ENCODE measurements at regions not wholly inside any gene's neighbourhood (a gene's known extent, or its start where the extent isn't known, plus 50 kb on each side); places are given as distances from the start of the nearest gene placed in this dataset.

DNA sequence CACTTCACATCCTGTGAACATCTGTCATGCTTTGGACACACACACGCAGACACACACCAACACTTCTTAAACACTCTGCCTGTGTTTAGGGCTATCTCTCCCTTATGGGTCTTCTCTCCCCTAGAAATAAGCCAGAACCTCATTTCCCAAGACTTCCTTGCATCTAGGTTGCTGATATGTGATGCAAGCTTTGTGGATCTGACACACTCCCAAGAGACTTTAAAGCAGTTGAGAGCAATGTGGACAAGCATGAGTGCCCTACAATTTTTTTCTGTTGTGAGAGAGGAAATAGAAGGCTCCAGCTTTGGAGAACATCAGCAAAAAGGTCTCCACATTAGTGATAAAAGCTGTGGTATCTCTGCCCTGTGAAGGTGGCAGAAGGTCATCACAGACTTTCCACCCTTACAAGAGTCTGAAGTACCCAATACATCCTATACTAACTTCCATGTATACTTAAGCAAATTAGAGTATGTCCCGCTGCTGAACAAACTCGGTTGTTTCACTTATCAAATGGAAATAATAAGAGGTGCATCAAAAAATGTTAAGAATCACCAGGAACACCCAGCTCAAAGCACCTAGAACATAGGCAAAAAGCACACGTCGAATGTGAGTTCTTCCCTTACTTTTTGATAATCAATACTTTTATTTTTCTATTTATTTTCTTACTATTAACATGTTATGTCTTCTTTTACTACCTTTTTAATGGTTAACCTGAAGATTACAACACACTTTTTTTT lies 267.6 kb downstream of the SETD4 start:
- TF ChIP-seq POLR2A (IDR thresholded peaks at IDR 0.05), result no peak
- TF ChIP-seq, protein P1, sequence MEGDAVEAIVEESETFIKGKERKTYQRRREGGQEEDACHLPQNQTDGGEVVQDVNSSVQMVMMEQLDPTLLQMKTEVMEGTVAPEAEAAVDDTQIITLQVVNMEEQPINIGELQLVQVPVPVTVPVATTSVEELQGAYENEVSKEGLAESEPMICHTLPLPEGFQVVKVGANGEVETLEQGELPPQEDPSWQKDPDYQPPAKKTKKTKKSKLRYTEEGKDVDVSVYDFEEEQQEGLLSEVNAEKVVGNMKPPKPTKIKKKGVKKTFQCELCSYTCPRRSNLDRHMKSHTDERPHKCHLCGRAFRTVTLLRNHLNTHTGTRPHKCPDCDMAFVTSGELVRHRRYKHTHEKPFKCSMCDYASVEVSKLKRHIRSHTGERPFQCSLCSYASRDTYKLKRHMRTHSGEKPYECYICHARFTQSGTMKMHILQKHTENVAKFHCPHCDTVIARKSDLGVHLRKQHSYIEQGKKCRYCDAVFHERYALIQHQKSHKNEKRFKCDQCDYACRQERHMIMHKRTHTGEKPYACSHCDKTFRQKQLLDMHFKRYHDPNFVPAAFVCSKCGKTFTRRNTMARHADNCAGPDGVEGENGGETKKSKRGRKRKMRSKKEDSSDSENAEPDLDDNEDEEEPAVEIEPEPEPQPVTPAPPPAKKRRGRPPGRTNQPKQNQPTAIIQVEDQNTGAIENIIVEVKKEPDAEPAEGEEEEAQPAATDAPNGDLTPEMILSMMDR (IDR thresholded peaks at IDR 0.05 in 4 of 5, conservative IDR thresholded peaks at IDR 0.05 in 1 of 5), result no peak
